H4 (cell line): ENCODE measurements at regions not wholly inside any gene's neighbourhood (a gene's known extent, or its start where the extent isn't known, plus 50 kb on each side); places are given as distances from the start of the nearest gene placed in this dataset.
"Not testable (repeated sequence)": the region's sequence is repeated elsewhere in the genome, so short reads cannot be mapped to it uniquely, and the experiment has no call there.

Source experiments
- DNase-seq: peaks from one replicate; pipeline ENCODE4 v3.0.0-alpha.2; 2015; ENCODE audit warnings: low spot score

DNA sequence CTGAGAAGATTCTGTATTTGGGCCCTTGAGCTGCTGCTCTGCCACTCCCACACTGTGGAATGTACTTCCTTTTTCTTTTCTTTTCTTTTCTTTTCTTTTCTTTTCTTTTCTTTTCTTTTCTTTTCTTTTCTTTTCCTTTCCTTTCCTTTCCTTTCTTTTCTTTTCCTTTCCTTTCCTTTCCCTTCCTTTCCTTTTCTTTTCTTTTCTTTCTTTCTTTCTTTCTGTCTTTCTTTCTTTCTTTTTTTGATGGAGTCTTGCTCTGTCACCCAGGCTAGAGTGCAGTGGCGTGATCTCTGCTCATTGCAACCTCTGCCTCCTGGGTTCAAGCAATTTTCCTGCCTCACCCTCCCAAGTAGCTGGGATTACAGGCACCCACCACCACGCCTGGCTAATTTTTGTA is 89.8 kb downstream of the DNAAF6 start:
- not testable (repeated sequence) for DNase-seq

DNA sequence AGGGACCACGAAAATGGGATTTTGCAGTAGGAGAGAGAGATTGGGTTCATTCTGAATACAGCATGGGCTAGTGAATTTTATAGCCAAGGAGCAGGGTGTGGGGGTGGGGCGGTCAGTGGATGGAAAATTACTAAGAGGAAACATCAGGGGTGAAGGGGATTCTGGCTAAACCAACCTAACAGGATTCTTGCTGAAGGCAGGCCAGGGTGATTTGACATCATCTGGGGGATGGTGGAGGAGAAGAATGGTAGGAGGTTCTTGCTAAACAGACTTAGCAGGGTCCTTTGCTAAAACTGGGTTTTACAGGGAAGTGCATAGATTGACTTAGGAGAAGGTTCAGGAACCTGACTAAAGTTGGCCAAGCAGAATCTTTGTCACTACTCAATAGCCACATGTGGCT is 91.9 kb downstream of the DNAAF6 start:
- DNase-seq, result no peak

DNA sequence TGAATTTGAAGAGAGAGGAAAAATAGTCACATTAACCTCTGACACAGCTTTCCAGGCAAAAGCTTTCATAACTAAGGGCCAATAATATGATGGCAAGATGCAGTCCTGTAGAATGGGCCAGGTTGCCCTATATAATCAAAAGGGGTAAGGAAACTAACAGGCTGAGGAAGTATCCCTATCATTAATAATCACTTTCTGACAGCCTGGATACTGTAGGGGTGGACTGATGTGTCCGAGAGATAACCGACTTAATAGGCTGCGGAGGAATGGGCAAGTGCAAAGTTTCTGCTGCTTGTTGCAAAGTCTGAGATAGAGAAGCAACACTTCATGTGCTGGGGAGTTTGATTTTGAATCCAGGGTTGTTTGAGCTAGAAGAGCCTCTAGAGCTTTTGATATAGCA is 94.8 kb downstream of the DNAAF6 start:
- DNase-seq, result no peak

DNA sequence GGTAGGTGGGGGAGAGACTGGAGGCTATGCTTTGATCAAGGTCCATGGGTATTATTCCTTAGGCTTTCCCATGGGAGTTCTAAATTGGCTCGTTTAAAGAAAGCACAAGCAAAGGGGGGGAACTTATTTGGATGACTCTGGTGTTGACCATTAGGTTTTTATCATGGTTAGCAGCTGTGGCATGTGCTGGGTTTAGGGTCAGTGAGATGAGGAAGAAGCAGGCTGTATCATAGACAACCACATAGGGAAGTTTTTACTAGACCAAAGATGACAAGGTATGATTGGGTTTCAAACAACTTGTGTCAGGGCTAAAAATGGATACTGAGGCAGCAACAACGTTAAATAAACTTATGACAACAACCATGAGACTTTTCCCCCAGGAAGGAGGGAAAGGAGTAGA is 97.7 kb downstream of the DNAAF6 start:
- no peak for DNase-seq

DNA sequence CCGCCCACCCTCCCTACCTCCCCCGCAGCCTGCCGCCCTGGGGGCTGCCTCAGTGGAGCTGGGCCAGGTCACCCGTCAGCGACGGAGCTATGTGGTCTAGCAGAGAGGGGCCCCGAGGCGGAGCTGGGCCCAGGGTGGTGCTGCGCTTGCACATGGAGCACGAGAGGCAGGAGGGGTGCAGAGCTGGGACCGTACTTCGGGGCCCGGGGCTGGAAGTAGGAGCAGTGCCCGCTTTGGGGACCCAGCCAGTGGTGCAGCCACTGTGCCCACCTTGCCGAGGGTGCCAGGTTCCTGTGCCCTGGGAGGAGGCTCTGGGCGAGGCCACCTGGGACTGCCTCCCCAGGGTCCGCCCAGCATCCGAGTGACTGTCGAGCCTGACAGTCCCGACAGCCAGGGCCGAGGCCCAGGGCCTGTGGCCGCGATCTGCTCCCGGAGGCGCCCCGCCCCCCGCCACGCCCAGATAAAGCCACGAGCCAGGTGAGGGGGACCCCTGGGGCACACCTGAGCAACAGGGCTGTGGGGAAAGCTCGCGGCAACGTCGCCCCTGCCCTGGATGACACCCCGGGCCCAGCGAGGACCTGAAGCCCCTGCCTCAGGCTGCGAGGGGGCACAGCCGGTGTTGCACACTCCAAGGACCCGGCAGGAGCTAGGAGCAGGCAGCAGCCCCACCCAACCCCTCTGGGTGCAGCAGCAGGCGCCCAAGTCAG is 117.5 kb downstream of the DNAAF6 start:
- DNase-seq, result no peak

DNA sequence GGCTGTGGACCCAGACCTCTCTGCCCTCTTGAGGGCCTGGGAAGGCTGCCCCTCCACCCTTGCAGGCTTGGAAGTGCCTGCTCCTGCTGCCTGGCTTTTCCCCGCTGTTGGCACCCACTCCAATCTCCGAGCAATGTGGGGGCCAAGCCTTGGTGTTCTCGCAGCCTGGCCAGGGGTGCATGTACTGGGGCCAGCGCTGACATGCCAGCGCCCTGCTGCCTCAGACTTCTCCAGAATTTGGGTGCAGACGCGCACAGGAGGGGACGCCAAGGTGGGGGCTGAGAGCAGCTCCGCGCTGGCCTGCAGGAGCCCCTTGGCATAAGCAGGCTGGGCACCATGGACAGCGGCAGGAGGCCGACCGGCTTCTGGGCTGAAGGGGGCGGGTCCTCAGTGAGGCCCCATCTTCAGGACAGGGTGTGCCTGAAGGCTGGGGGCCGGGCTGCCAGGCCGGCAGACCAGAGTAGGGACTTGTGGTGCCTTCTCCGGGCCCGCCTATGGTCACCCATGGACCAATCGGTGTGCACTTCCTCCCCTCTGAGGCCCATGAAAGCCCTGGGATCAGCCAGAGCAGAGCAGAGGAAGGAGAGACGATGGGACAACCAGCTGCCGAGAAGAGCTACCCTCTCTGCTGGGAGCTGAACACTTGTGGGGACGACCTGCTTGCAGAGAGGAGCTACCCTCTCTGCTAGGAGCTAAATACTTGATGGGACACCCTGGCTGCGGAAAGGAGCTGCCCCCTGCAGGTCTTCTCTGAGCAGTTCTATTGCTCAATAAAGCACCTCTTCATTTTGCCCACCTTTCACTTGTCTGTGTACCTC is 118.3 kb downstream of the DNAAF6 start:
- DNase-seq, result peak; percentile 16

DNA sequence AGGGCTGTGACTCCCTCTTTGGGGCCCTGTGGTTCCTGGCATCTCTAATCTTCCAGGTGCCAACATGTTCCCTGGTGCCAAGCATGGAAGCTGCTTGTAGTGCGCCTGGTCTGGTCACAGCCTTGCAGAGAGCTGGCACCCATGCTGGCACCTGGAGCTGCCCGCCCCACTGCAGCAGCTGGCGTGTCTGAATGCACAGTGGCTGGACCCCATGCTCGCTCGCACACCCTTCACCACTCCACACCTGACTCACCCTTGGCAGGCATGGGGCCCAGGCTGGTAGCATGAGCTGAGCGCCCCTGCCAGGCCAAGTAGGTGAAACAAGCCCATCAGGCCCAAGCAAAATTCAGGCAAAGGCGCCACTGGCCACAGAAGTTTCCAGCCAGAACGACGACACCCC is 119.1 kb downstream of the DNAAF6 start:
- no peak for DNase-seq

DNA sequence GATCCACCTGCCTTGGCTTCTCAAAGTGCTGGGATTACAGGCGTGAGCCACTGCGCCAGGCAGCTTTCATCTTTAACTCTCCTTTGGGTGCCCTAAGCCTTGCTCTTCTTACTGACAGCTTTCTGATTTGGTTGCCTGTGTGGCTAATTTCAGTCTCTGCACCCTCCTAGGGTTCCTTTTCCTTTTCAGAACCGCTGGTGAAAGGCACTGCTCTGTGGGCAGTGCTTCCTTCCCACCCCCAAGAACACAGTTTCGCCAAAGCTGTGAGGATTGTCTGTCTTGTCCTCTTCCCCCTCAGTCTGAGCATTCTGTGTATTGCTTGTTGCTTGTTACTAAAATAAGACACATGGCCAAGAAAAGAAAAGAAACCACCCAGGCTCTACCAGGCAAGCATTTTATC is 101.4 kb upstream of the FRMPD3 start:
- DNase-seq, result no peak

DNA sequence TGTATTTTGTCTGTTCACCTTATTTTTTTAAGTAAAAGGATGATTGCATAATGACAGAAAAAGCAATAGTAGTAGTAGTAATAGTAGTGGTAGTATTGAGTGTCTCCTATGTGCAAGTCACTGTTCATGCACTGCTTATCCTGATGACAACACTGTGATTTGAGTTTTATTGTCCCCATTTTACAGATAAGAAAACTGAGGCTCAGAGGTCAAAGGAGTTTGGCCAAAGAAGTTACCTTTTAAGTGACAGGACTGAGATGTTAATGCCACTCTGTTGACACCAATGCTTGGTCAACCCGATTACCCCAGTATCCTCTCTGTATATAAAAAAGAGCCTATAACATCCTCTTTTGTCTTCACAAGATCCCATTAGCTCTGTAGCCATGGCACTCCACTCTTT is 100.5 kb upstream of the FRMPD3 start:
- DNase-seq, result no peak

DNA sequence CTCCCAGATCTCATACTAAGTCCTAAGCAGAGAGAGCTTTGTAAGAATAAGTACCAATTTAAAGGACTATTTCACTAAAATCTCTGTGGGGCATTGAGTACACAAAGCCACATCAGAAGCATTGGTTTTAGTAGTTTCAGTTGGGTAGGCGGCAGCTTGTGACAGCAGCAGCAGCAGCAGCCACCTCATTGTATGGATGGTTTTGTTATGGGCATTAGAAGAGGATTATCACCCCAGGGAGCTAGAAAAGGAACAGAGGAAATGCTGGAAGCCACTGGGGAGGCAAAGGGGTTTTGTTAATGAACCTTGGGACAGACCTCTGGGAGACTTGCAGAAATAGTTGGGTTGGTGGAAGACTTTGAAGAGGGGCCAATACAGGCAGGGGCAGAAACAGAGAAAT is 93.9 kb upstream of the FRMPD3 start:
- DNase-seq, result no peak

DNA sequence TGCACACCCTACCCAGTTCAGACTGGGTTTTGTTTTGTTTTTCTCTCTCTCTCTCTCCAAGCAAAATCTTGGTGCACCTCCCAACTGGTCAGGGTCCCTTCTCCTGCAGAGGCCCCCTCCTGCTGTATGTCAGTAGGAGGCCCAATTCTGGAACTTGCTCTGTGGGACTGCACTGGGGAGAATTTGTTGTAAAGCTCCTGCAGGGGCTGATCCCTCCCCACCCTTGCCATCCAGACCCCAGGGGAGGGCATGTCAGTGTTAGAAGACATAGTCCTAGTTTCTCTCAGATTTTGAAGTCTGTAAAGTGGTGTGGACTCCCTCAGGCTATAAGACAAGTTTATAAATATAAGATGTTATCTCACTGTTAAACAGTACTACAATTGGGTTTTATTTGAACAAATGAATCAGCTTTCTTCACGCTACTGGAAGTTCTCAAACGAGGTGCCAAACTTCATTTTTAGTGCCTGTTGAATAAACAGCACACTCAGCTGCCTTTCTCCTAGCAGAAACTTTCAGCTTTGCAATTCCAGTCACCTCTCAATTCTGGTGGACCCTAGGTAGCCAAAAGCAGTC is 88.6 kb upstream of the FRMPD3 start:
- DNase-seq, result no peak

DNA sequence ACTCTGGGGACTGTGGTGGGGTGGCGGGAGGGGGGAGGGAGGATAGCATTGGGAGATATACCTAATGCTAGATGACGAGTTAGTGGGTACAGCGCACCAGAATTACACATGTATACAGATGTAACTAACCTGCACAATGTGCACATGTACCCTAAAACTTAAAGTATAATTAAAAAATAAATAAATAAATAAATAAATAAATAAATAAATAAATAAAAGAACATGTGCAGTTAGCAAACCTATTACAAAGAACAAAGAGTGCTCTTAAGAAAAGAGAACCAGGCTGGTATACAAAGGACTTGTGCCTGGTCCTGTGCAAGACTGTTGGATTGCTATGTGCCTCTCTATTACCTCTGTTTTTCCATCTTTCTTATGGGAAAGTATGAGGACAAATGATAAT is 79.3 kb upstream of the FRMPD3 start:
- DNase-seq, result not testable (repeated sequence)

DNA sequence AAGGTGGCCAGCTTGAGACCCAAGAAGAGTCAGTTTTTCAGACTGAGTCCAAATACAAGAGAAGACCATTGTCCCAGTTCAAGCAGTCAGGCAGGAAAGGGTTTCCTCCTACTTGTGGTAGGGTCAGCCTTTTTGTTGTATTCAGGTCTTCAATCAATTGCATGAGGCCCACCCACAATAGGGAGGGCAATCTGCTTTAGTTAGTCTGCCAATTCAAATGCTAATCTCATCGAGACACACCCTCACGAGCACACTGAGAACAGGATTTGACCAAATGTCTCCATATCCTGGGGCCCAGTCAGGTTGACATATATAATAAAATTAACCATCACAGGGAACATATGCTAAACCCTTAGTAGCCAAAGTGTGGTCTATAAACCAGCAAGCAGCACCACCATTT is 75.3 kb upstream of the FRMPD3 start:
- DNase-seq, result no peak

DNA sequence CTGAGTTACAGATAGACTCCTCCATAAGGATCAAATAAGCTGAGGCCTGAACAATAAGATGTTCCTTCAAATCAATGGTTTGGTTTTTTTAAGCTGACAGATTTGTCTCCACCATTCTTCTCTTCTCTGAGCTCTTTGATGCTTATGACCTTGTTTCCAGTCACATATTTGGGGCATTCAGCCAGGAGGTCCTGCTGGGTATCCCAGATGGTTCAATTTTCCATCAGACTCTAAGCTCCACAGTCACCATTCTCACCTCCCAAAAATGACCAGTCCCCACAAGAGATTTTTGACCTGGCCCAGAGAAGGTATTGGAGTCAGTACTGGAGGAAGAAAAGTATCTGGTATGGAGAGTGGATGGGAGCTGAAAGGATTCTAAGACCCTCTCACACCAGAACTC is 74.6 kb upstream of the FRMPD3 start:
- DNase-seq, result no peak

DNA sequence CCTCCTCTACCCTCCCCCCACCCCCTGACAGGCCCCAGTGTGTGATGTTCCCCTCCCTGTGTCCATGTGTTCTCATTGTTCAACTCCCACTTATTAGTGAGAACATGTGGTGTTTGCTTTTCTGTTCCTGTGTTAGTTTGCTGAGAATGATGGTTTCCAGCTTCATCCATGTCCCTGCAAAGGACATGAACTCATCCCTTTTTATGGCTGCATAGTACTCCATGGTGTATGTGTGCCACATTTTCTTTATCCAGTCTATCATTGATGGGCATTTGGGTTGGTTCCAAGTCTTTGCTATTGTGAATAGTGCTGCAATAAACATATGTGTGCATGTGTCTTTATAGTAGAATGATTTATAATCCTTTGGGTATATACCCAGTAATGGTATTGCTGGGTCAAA is 73.3 kb upstream of the FRMPD3 start:
- not testable (repeated sequence) for DNase-seq

DNA sequence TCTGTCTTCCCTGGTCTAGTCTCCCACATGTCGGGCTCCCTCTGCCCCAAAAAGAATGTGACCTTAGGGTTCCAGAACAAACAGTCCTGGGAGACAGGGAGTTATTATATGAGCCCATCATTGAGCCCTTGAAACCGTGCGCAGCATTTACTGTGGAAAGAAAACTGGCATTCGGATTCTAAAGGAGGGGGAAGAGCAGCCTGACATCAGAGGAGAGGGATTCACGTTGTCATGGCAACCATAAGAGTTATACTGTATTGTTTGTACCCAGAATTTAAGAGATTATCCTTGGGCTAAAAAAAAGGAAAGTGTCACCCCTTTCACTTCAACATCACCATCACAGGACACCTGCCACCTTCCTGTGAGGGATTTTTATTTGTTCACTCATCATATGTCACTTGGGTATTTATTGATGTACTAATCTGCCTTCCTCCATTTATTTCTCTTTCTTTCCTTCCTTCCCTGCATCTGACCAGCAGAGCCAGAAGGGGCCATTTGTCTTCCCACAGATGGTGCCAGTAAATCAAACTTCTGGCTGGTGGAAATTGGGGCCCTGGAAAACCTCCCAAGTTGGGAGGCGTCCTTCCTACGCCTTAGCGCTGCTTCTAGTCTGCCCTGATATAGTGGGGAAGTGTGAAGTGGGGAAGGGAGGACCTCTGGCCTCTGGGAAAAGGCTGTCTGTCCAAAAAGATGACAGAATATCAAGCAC is 64.9 kb upstream of the FRMPD3 start:
- DNase-seq, result no peak

DNA sequence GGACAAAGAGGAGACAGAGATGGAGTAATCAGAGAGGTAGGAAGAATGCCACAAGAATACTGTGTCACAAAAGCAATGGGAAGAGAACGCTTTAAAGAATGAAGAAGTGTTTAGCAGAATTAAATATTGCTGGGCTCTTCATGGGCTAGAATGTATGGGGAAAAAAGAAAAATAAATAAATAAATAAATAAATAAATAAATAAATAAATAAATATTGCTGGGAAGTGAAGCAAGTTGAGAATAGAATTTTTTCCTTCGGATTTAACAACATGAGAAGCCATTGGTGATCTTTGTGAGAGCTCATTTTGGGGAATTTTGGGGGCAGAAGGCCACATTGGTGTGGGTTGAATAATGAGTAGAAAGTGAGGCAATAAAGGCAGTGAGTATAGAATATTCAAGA is 59.7 kb upstream of the FRMPD3 start:
- DNase-seq, result no peak

DNA sequence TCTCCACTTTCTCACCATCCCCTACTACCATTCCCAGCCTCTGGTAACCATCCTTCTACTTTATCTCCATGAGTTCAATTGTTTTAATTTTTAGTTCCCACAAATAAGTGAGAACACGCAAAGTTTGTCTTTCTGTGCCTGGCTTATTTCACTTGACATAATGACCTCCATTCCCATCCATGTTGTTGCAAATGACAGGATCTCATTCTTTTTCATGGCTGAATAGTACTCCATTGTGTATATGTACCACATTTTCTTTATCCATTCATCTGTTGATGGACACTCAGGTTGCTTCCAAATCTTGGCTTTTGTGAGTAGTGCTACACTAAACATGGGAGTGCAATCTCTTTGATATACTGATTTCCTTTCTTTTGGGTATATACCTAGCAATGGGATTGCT is 55.8 kb upstream of the FRMPD3 start:
- not testable (repeated sequence) for DNase-seq

DNA sequence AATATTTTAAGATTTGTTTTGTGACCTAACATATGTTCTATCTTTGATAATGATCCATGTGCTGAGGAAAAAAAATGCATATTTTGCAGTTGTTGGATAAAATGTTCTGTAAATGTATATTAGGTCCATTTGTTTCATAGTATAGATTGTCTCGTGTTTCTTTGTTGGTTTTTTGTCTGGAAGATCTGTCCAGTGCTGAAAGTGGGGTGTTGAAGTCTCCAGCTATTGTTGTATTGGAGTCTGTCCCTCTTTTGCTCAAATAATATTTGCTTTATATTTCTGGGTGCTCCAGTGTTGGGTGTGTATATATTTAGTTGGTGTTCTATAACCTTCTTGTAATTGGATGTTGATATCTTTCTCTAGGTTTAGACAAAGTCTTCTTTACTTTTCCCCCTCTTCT is 53.2 kb upstream of the FRMPD3 start:
- no peak for DNase-seq

DNA sequence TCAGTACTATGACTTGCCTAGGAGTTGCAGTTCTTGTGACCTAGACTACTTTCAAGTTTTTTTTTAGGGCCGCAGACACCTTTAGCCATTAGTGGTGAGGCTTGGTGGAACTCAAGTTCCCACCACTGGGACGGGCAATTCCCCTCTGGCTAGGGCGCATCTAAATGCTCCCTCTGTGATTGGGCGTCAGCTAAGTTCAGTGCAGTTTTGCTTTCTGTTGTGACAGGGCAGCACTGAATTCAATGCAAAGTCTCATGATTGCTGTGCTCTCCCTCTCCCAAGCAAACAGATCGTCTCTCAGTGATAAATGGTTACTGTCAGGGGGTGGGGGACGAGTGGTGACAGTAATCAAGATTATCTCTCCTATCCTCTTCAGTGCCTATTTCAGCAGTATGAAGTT is 52.7 kb upstream of the FRMPD3 start:
- DNase-seq, result no peak

DNA sequence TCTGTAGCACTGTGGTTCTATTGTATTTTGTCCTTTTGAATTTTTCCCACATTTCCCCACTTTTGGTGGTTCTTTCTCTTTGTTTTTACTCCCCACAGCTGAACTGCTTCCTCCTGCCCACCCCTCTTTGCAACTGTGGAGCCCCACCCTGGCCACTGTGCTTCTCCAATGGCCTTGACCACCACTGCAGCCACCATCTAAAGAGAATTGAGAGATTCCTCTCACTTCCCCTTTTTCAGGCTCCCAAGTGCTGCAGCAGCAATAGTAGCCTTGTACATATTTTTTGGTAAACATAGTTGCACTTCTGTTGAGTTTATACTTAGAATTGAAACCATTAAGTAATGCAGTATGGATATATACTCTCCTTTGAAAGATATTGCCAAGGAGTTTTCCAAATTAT is 51.3 kb upstream of the FRMPD3 start:
- no peak for DNase-seq
